HepG2 (cell line): ENCODE measurements at regions not wholly inside any gene's neighbourhood (a gene's known extent, or its start where the extent isn't known, plus 50 kb on each side); places are given as distances from the start of the nearest gene placed in this dataset.
A peak's percentile ranks its signal among the peaks of the same experiment; 100 is the strongest.

Experiments used
- ATAC-seq: fragments of 200-7000 bp; cut with Tn5 transposase; 3 replicates; pipeline ENCODE4 v1.9.1; 2020; ENCODE audit warnings: mild to moderate bottlenecking, moderate library complexity
- BruUV-seq: library from RNA; stranded (reverse); fragments of 400-500 nt; replicated peaks from 2 replicates; lab custom pipeline; 2021; lab: Mats Ljungman, UMichigan
- CTCF ChIA-PET: fragments of 300-600 bp; formaldehyde crosslinking; extraction: SDS; loops from one replicate; lab custom pipeline; 2021; ENCODE audit warnings: low total read pairs, inconsistent platforms, low intra/inter-chr PET ratio; lab: Yijun Ruan, JAX
- POLR2A ChIA-PET: fragments of 350-600 bp; sonication (Branson Sonifier 250); formaldehyde crosslinking; loops from one replicate; lab custom pipeline; 2020; ENCODE audit warnings: antibody characterized with exemption, inconsistent platforms; lab: Yijun Ruan, JAX
- DNase-seq: peaks from one replicate; pipeline ENCODE4 v3.0.0-alpha.2; 2015; ENCODE audit warnings: low spot score
- FAIRE-seq: peaks from 3 replicates; lab custom pipeline; 2011; peaks lifted over from hg19 to GRCh38; lab: Jason Lieb, UNC
- H2AFZ ChIP-seq: one replicate; pipeline ENCODE4 v1.6.1; 2011; ENCODE audit warnings: low read length, inconsistent platforms
- H3K27ac ChIP-seq: fragments of 300-600 bp; 3 replicates; pipeline ENCODE4 v1.8.0; 2011; ENCODE audit warnings: mixed run types, mild to moderate bottlenecking, mixed read lengths, low read length, inconsistent platforms; ENCODE audit not compliant: insufficient read depth; ENCODE audit errors: extremely low read length
- H3K27me3 ChIP-seq, 2 experiments: fragments of 200-600 bp in 1 of 2; 2 replicates in 1 of 2; 3 replicates in 1 of 2; pipeline versions ENCODE4 v1.6.0 to v1.8.0; 2011; ENCODE audit warnings: low read length in 2 of 2, mild to moderate bottlenecking in 2 of 2, moderate library complexity in 2 of 2, inconsistent platforms in 1 of 2; ENCODE audit not compliant: insufficient read depth in 2 of 2, control insufficient read depth in 1 of 2
- H3K36me3 ChIP-seq, 2 experiments: fragments of 200-600 bp in 1 of 2; replicated peaks in 1 of 2; 2 replicates in 1 of 2; 3 replicates in 1 of 2; pipeline versions ENCODE4 v1.5.1 to v1.8.0; 2011; ENCODE audit warnings: low read length in 2 of 2, inconsistent platforms in 1 of 2; ENCODE audit not compliant: insufficient read depth in 2 of 2, control insufficient read depth in 1 of 2
- H3K4me1 ChIP-seq: 2 replicates; pipeline ENCODE4 v1.5.1; 2012; ENCODE audit warnings: low read length, inconsistent platforms; ENCODE audit not compliant: insufficient read depth
- H3K4me2 ChIP-seq: 2 replicates; pipeline ENCODE4 v1.6.0; 2011; ENCODE audit warnings: low read depth, low read length, inconsistent platforms
- H3K4me3 ChIP-seq, 3 experiments: fragments of 200-600 bp in 1 of 3; sonication (generic), shearing (Covaris generic) in 1 of 3; replicated peaks in 1 of 3; 2 replicates each; pipeline ENCODE4 v1.5.1; 2011 to 2016; ENCODE audit warnings: low read length in 3 of 3, inconsistent platforms in 2 of 3, low read depth in 2 of 3, mild to moderate bottlenecking in 2 of 3, control low read depth in 1 of 3, mixed read lengths in 1 of 3; ENCODE audit not compliant: insufficient read depth in 1 of 3
- H3K79me2 ChIP-seq: one replicate; pipeline ENCODE4 v1.6.1; 2011; ENCODE audit warnings: low read length, inconsistent platforms; ENCODE audit not compliant: insufficient read depth
- H3K9ac ChIP-seq: 2 replicates; pipeline ENCODE4 v1.6.0; 2011; ENCODE audit warnings: mild to moderate bottlenecking, low read depth, low read length, inconsistent platforms; ENCODE audit not compliant: insufficient read depth
- H3K9me3 ChIP-seq: 2 replicates; pipeline ENCODE4 v1.5.1; 2012; ENCODE audit warnings: mild to moderate bottlenecking, low read length
- H4K20me1 ChIP-seq: 2 replicates; pipeline ENCODE4 v1.6.0; 2011; ENCODE audit warnings: inconsistent platforms, mild to moderate bottlenecking, low read length, moderate library complexity; ENCODE audit not compliant: insufficient read depth
- ARID2 ChIP-seq: sonication (generic); formaldehyde crosslinking; IDR thresholded peaks from 2 replicates; pipeline ENCODE4 v1.8.1; 2022; ENCODE audit warnings: mild to moderate bottlenecking, missing genetic modification reagents, borderline replicate concordance
- CENPX ChIP-seq: sonication (generic); formaldehyde crosslinking; IDR thresholded peaks from 2 replicates; pipeline ENCODE4 v1.9.0; 2021; ENCODE audit warnings: mild to moderate bottlenecking, missing genetic modification reagents, moderate library complexity
- GTF2F1 ChIP-seq: fragments of 150-350 bp; IDR thresholded peaks from 2 replicates; pipeline ENCODE4 v1.6.1; 2014; ENCODE audit warnings: low read length
- SIX4 ChIP-seq: sonication (generic); formaldehyde crosslinking; IDR thresholded peaks from 2 replicates; pipeline ENCODE4 v1.4.0; 2020; ENCODE audit warnings: missing genetic modification reagents
- ZNF333 ChIP-seq: sonication (generic); formaldehyde crosslinking; IDR thresholded peaks from 2 replicates; pipeline ENCODE4 v1.4.0; 2020; ENCODE audit warnings: mild to moderate bottlenecking, missing genetic modification reagents, borderline replicate concordance
- ZNF775 ChIP-seq: sonication (generic); formaldehyde crosslinking; IDR thresholded peaks from 2 replicates; pipeline ENCODE4 v1.4.0; 2020; ENCODE audit warnings: missing genetic modification reagents, mild to moderate bottlenecking, moderate library complexity, borderline replicate concordance
- WGBS: methylation state at CpG from one replicate; pipeline ENCODE4 v1.1.6; 2017; ENCODE audit warnings: low lambda C conversion rate; 5-methylcytosine and 5-hydroxymethylcytosine counted together
- in situ Hi-C: cut with HindIII; loops from 2 replicates; pipeline ENCODE4 v1.10.0; 2017; ENCODE audit warnings: low pct_unique_long_range_greater_than_20kb; ENCODE audit not compliant: extremely low pct_ligation_motif_present
- intact Hi-C: fragments of 100-400 bp; cut with micrococcal nuclease; formaldehyde crosslinking; loops from one replicate; pipeline ENCODE4 v1.10.0; 2022; ENCODE audit not compliant: unreplicated experiment
- TF ChIP-seq, protein P1 (sequence below): sonication (generic); formaldehyde crosslinking; IDR thresholded peaks from 2 replicates; pipeline ENCODE4 v1.5.0; 2020; ENCODE audit warnings: mild to moderate bottlenecking, low read depth, missing genetic modification reagents, borderline replicate concordance
- TF ChIP-seq, protein P2 (sequence below): sonication (generic); formaldehyde crosslinking; IDR thresholded peaks from 2 replicates; pipeline ENCODE4 v1.5.1; 2020; ENCODE audit warnings: mild to moderate bottlenecking, missing genetic modification reagents, moderate library complexity

- no peak for TF ChIP-seq ARID2 (CRISPR knock-in tag)
- TF ChIP-seq ZNF775 (CRISPR knock-in tag) = no peak
- TF ChIP-seq SIX4 (CRISPR knock-in tag) = no peak
- TF ChIP-seq, protein P1, sequence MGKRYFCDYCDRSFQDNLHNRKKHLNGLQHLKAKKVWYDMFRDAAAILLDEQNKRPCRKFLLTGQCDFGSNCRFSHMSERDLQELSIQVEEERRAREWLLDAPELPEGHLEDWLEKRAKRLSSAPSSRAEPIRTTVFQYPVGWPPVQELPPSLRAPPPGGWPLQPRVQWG (CRISPR knock-in tag) = no peak
- no peak for TF ChIP-seq ZNF333
- TF ChIP-seq GTF2F1 = no peak
These were observed 68.4 kb upstream of the ZFR start (continued) for GRCh38 chr5:32512926-32513325.

- no peak for FAIRE-seq
- BruUV-seq = no TSS peak
- no peaks in the 10 kb centered on the region for H3K79me2 ChIP-seq
- H3K9me3 ChIP-seq = no peaks in the 10 kb centered on the region
- no peaks in the 10 kb centered on the region for H4K20me1 ChIP-seq
- H3K4me3 ChIP-seq = peak overlapping the region in 1 of 3 experiments; percentile 48; a peak in 1 of 6 replicates
- no peaks in the 10 kb centered on the region; a peak in 3 of 5 replicates for H3K27me3 ChIP-seq
- ChIA-PET CTCF (no interaction called here), POLR2A (interaction anchor here (1.2 kb wide), 1 partner anchor 44 kb away, joined by 3 read pairs; no protein-coding TSS in a partner anchor)
- intact Hi-C loops = no loop called here
- peaks cover 16% of the 10 kb centered on the region for H3K4me1 ChIP-seq
- peak overlapping the region; percentile 62 for H3K4me2 ChIP-seq
- peak overlapping the region; percentile 55 for H2AFZ ChIP-seq
- DNase-seq = no peak
- no peak overlapping the region for H3K27ac ChIP-seq
- peak; percentile 83 for ATAC-seq
- in situ Hi-C loops = no loop called here
- H3K36me3 ChIP-seq = no peaks in the 10 kb centered on the region
- 3% methylated on average over 7 of the region's 9 CpGs for WGBS
- no peak for TF ChIP-seq CENPX (CRISPR knock-in tag)
- TF ChIP-seq, protein P2, sequence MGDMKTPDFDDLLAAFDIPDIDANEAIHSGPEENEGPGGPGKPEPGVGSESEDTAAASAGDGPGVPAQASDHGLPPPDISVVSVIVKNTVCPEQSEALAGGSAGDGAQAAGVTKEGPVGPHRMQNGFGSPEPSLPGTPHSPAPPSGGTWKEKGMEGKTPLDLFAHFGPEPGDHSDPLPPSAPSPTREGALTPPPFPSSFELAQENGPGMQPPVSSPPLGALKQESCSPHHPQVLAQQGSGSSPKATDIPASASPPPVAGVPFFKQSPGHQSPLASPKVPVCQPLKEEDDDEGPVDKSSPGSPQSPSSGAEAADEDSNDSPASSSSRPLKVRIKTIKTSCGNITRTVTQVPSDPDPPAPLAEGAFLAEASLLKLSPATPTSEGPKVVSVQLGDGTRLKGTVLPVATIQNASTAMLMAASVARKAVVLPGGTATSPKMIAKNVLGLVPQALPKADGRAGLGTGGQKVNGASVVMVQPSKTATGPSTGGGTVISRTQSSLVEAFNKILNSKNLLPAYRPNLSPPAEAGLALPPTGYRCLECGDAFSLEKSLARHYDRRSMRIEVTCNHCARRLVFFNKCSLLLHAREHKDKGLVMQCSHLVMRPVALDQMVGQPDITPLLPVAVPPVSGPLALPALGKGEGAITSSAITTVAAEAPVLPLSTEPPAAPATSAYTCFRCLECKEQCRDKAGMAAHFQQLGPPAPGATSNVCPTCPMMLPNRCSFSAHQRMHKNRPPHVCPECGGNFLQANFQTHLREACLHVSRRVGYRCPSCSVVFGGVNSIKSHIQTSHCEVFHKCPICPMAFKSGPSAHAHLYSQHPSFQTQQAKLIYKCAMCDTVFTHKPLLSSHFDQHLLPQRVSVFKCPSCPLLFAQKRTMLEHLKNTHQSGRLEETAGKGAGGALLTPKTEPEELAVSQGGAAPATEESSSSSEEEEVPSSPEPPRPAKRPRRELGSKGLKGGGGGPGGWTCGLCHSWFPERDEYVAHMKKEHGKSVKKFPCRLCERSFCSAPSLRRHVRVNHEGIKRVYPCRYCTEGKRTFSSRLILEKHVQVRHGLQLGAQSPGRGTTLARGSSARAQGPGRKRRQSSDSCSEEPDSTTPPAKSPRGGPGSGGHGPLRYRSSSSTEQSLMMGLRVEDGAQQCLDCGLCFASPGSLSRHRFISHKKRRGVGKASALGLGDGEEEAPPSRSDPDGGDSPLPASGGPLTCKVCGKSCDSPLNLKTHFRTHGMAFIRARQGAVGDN (CRISPR knock-in tag) = peak; percentile 43
- H3K9ac ChIP-seq = no peak overlapping the region
These were observed 67.3 kb upstream of the ZFR start for GRCh38 chr5:32511776-32512374.
